Lower lobe of right lung (tissue), 2 donors: ENCODE measurements at regions not wholly inside any gene's neighbourhood (a gene's known extent, or its start where the extent isn't known, plus 50 kb on each side); places are given as distances from the start of the nearest gene placed in this dataset.
"Not testable (repeated sequence)": the region's sequence is repeated elsewhere in the genome, so short reads cannot be mapped to it uniquely, and the experiment has no call there.

ENCODE experiments used
- ATAC-seq, 2 donors: fragments of 200-7000 bp; cut with Tn5 transposase; one replicate each; pipeline ENCODE4 v1.9.1; 2020 to 2022; ENCODE audit warnings: mild to moderate bottlenecking in 2 of 2, moderate library complexity in 2 of 2
- DNase-seq: peaks from one replicate; pipeline ENCODE4 v3.0.0-alpha.2; 2020
- H3K27ac ChIP-seq: fragments of 200-600 bp; one replicate; pipeline ENCODE4 v1.8.0; 2022
- H3K27me3 ChIP-seq: fragments of 200-600 bp; one replicate; pipeline ENCODE4 v1.8.0; 2022; ENCODE audit warnings: low read depth
- H3K36me3 ChIP-seq: fragments of 200-600 bp; one replicate; pipeline ENCODE4 v1.8.0; 2022; ENCODE audit warnings: mild to moderate bottlenecking
- H3K4me1 ChIP-seq: fragments of 200-600 bp; one replicate; pipeline ENCODE4 v1.8.0; 2022
- H3K4me3 ChIP-seq: fragments of 200-600 bp; one replicate; pipeline ENCODE4 v1.8.0; 2022; ENCODE audit warnings: mild to moderate bottlenecking
- H3K9me3 ChIP-seq: fragments of 200-600 bp; one replicate; pipeline ENCODE4 v1.8.0; 2022
- intact Hi-C: fragments of 100-400 bp; cut with DNase I; formaldehyde crosslinking; loops from one replicate; pipeline ENCODE4 v1.11.0; 2022
- TF ChIP-seq, protein P1 (sequence below): fragments of 200-600 bp; IDR thresholded peaks from one replicate; pipeline ENCODE4 v1.8.0; 2022; ENCODE audit warnings: antibody characterized with exemption, mild to moderate bottlenecking
- donor health status: DM: no; HTN: yes; CAD: no; lungs with severe emphysema.

GRCh38 chrX:45622538-45622937, 421.9 kb upstream of the DIPK2B start:
- no peak overlapping the region for H3K27ac ChIP-seq
- H3K36me3 ChIP-seq = no peaks in the 10 kb centered on the region

DNA sequence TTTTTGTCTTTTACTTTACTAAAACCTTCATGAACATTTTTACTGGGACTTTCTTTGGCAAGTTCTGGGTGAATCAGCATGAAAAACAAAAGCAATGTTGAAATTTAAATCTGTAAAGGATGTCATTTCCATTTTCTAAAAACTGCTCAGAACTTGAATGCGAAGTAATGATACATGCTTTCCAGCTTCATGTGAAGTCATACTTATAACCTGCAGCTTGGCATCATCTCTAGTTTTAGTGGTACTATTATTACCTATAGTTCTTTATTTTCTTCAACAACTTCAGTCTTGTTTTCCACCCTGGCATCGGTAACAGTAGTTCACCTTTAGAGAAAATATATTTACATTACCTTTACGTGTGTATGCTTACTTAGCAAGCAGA, 421.4 kb upstream of the DIPK2B start:
- DNase-seq (no peak), ATAC-seq (no peak)
- intact Hi-C loops = no loop called here
- Histone ChIP-seq H3K4me1 (no peaks in the 10 kb centered on the region), H3K27ac (no peak overlapping the region), H3K36me3 (no peaks in the 10 kb centered on the region), H3K27me3 (no peaks in the 10 kb centered on the region), H3K9me3 (no peaks in the 10 kb centered on the region), H3K4me3 (no peak overlapping the region)
- TF ChIP-seq, protein P1, sequence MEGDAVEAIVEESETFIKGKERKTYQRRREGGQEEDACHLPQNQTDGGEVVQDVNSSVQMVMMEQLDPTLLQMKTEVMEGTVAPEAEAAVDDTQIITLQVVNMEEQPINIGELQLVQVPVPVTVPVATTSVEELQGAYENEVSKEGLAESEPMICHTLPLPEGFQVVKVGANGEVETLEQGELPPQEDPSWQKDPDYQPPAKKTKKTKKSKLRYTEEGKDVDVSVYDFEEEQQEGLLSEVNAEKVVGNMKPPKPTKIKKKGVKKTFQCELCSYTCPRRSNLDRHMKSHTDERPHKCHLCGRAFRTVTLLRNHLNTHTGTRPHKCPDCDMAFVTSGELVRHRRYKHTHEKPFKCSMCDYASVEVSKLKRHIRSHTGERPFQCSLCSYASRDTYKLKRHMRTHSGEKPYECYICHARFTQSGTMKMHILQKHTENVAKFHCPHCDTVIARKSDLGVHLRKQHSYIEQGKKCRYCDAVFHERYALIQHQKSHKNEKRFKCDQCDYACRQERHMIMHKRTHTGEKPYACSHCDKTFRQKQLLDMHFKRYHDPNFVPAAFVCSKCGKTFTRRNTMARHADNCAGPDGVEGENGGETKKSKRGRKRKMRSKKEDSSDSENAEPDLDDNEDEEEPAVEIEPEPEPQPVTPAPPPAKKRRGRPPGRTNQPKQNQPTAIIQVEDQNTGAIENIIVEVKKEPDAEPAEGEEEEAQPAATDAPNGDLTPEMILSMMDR = no peak

More at GRCh38 chrX:45622538-45622937, 421.9 kb upstream of the DIPK2B start:
- TF ChIP-seq, protein P1 = no peak
- DNase-seq (no peak), ATAC-seq (no peak)
- no peaks in the 10 kb centered on the region for H3K9me3 ChIP-seq
- H3K4me3 ChIP-seq = no peak overlapping the region
- H3K4me1 ChIP-seq = no peaks in the 10 kb centered on the region
- intact Hi-C loops = no loop called here
- H3K27me3 ChIP-seq = no peaks in the 10 kb centered on the region

DNA sequence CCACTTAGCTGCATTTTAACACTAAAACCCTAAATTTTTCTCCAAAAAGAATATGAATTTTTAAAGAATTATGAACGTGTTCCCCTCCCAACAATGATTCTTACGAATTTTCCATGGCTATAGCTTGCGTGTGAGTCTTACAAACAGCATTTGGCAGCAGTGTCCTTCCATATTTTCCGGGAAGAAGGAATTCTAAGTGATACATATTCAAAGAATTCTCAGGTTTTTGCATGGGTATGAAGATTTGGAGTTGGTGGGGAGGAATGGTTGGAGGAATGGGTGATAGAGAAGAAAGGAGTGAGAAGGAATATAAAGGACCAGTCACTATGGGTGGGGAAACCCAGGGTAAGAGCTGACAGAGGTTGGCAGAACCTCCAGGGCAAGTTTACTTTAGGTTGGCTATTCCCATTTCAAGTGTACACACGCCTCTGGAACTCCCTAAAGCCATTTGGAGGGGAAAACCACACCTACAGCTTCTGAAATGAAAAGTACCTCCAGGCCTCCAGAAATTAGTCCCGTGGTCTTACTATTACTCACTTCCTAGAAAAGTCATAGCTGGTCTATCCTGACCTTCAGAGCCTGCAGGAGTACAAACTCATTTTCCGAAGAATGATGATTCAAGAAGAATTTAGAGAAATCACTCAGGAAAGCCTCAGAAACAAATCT, 420.8 kb upstream of the DIPK2B start:
- no peak for DNase-seq
- Histone ChIP-seq H3K4me1 (no peaks in the 10 kb centered on the region), H3K9me3 (no peaks in the 10 kb centered on the region), H3K27me3 (no peaks in the 10 kb centered on the region), H3K4me3 (no peak overlapping the region), H3K27ac (no peak overlapping the region), H3K36me3 (no peaks in the 10 kb centered on the region)
- ATAC-seq = no peak
- TF ChIP-seq, protein P1 = no peak
- intact Hi-C loops = no loop called here

DNA sequence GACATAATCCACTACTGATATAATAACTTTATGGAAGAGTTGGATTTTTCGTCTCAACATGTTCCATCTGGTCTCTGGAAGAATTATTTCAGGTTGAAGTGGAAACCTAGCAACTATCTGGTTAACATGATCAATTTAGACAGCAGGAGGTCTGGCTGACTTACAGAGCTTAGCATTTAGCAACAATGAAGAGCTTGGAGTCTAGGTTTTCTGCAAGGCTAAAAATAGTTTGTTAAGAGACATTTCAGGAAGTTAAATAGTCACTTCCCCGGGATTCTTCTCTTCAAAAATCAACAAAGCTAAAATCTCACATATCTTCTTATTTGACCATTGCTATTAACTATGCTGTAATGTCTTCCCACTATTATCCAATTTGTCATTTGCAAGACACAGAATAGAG, 418.6 kb upstream of the DIPK2B start:
- no peaks in the 10 kb centered on the region for H3K27me3 ChIP-seq
- H3K36me3 ChIP-seq = no peaks in the 10 kb centered on the region
- intact Hi-C loops = no loop called here
- TF ChIP-seq, protein P1 = no peak
- ATAC-seq = no peak
- no peak overlapping the region for H3K4me3 ChIP-seq
- H3K9me3 ChIP-seq = no peaks in the 10 kb centered on the region
- H3K27ac ChIP-seq = no peak overlapping the region
- H3K4me1 ChIP-seq = no peaks in the 10 kb centered on the region
- no peak for DNase-seq

- ATAC-seq, intact Hi-C loops: not testable (repeated sequence)
These were observed 414.9 kb upstream of the DIPK2B start for GRCh38 chrX:45615591-45615990.

GRCh38 chrX:45614853-45615252, 414.2 kb upstream of the DIPK2B start:
- Histone ChIP-seq H3K4me1 (no peaks in the 10 kb centered on the region), H3K9me3 (no peaks in the 10 kb centered on the region), H3K27ac (no peak overlapping the region), H3K4me3 (no peak overlapping the region), H3K27me3 (no peaks in the 10 kb centered on the region), H3K36me3 (no peaks in the 10 kb centered on the region)
- intact Hi-C loops = no loop called here
- ATAC-seq (no peak), DNase-seq (no peak)
- TF ChIP-seq, protein P1 = no peak

More at GRCh38 chrX:45615591-45615990, 414.9 kb upstream of the DIPK2B start:
- DNase-seq, H3K9me3 ChIP-seq, H3K27ac ChIP-seq, H3K27me3 ChIP-seq, H3K4me3 ChIP-seq, H3K4me1 ChIP-seq, H3K36me3 ChIP-seq: not testable (repeated sequence)
